M059J (cell line): ENCODE measurements at regions not wholly inside any gene's neighbourhood (a gene's known extent, or its start where the extent isn't known, plus 50 kb on each side); places are given as distances from the start of the nearest gene placed in this dataset.
"Not testable (repeated sequence)": the region's sequence is repeated elsewhere in the genome, so short reads cannot be mapped to it uniquely, and the experiment has no call there.

Experiments
- DNase-seq: peaks from one replicate; pipeline ENCODE4 v3.0.0-alpha.2; 2012; ENCODE audit warnings: low read depth

GRCh38 chr2:89537862-89538261 is 846.4 kb downstream of the RPIA start:
- DNase-seq, result not testable (repeated sequence)

DNA sequence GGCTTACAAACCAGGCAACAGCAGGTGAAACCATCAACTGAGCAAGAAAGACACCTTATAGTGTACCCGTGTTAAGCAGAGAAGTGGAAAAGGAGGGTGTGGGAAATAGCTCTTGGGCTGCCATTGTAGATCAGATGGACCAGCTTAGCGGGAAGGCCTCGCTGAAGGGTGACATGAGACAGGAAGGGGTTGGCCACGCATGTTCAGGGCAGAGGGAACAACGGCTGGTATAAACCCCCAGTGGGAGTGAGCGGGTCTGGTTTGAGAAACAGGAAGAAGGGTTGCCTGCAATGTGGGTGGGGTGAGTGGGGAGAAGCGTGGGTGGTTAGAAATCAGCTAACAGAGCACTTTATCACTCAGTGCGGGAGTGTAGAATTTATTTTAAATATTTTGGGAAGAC is 852.6 kb downstream of the RPIA start:
- DNase-seq, result not testable (repeated sequence)

DNA sequence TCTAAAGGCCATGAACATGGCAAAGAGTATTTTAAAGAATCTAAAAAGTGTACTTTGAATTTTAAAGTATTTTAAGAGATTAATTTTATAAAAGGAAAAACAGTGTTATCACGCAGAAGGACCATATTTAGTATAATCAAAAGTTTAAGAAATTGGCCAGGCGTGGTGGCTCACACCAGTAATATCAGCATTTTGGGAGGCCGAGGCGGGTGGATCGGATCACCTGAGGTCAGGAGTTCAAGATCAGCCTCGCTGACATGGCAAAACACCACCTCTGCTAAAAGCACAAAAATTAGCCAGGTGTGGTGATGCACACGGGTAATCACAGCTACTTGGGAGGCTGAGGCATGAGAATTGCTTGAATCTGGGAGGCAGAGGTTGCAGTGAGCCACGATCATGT is 887.7 kb downstream of the RPIA start:
- DNase-seq, result not testable (repeated sequence)

GRCh38 chr2:89582816-89583215 is 891.3 kb downstream of the RPIA start:
- DNase-seq, result not testable (repeated sequence)

DNA sequence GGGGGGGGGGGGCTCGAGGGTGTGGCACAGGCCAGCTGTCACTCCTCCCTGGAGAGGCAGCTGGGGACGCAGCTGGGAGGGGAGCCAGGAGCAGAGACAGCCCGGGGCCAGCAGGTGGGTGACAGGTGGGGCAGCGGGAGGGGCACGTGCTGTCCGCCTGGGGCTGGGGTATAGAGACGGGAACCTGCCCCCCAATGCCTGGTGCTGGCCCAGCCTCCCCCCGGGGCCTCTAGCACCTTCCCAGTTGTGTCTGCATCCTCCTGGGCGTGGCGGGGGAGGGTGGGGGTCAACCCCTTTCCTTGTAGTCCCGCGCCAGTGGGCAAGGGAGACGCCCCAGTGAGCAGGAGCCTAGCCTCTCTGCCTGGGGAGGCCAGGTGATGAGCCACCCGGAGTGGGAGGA is 892.6 kb downstream of the RPIA start:
- not testable (repeated sequence) for DNase-seq

DNA sequence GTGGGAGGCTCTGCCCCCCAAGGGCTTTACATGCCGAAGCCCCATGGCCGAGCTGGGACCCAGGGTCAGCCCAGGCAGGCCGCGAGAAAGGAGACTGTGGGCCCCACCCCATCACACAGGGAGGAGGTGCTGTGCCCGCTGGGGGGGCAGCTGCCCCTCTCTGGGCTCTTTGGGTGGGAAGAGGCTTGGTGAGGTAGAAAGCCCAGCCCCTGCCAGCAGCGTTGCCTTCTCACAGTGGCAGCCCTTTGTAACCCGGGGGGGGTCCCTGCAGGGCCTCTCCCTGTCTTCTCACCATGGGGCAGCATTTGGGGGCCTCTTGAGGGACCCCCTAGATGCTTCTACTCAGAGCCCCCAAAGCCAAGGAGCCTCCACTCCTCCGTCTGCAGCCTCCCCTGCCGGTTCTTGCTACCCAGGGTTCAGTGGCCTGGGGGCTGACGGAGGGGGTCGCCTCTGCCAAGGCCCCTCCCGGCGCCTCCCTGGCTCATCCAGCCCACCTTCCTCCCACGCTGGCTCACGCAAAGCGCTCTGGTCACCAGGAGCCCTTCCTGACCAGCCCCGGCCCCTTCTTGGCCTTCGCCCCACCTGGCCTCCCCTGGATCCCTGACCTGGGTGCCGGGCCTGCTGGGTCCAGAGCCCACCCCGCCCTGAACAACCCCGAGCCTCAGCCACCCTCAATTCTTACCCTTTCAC is 893.5 kb downstream of the RPIA start:
- not testable (repeated sequence) for DNase-seq

- DNase-seq, result peak; percentile 32
These were observed 894.1 kb downstream of the RPIA start for GRCh38 chr2:89585558-89585920.

DNA sequence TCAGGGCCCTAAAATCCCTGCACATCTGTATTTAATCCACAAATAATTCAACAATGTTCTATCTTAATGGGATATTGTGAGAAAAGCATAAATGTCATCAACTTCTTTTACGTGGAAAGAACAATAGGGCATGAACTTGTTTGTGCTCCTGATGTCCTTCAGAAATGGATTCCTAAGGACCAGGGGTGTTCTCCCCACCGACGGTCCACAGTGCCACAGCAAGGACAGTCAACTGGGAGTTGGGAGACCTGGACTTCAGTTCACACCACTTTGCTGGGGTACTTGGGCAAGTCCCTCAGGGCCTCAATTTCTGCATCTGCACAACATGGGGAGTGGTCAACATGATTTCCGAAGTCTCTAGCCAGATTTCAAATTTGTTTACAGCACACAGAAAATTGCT is 908.4 kb downstream of the RPIA start:
- not testable (repeated sequence) for DNase-seq

- not testable (repeated sequence) for DNase-seq
These were observed 915.0 kb downstream of the RPIA start for GRCh38 chr2:89606514-89606913.

DNA sequence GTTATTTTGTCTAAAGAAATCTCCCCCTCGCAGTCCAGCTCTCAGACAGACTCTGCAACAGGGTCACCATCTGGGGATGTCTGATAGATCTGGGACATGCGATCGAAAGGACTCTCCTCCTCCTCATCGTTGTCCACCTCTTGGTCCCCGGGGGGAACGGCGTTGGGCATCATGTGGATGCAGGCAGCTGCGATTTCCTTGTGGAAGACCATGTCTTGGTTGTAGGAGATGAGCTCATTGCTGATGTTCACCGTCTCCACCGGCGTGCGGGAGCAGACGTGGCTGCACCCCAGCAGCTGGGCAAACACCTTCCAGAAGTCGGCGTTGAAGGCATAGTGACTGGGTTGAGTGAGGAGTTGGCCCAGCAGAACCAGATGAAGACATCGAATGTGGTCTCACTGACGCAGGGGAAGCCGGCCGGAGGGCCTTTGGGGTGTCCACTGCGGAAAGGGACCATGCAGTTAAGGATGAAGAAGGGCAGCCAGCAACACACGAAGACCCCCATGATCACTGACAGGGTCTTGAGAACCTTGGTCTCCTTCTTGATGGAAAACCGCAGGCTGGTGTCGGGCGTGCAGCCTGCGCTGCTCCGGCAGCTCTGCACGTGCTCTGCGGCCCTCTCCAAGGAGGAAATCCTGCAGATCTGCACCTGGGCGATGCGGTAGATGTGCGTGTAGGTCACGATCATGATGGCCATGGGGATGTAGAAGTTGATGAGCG is 918.9 kb downstream of the RPIA start:
- DNase-seq, result not testable (repeated sequence)

- DNase-seq, result not testable (repeated sequence)
These were observed 919.5 kb downstream of the RPIA start for GRCh38 chr2:89610927-89611515.

DNA sequence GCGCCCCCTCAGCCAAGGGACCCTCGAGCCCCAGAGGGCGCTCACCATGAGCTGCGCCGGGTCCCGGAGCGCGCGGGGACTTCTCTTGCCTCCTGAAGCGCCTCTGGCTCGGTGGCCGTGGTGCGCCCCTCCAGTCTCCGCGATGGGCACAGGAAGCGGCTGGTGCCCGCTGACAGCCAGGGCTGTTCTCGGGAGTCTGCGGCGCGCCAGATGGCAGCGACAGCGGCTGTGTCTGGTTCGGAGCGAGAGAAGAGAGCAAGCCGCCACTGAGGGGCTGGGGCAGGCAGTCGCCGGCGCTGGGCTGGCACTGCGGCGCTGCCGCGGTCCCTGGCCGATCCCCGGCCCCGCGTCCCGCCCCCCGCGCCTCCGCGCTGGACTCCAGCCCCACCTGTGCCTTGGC is 920.2 kb downstream of the RPIA start:
- not testable (repeated sequence) for DNase-seq

- DNase-seq, result not testable (repeated sequence)
These were observed 957.8 kb downstream of the RPIA start for GRCh38 chr2:89649268-89649667.

- not testable (repeated sequence) for DNase-seq
These were observed 987.8 kb downstream of the RPIA start for GRCh38 chr2:89679254-89679653.
